Astrocyte (in vitro differentiated cells and primary cell): ENCODE measurements at regions not wholly inside any gene's neighbourhood (a gene's known extent, or its start where the extent isn't known, plus 50 kb on each side); places are given as distances from the start of the nearest gene placed in this dataset.

Experiments used
- CTCF ChIP-seq: IDR thresholded peaks from 2 replicates; pipeline ENCODE4 v1.5.1; 2011; ENCODE audit warnings: low read depth, mild to moderate bottlenecking, inconsistent platforms, low read length, moderate library complexity; ENCODE audit not compliant: insufficient read depth
- EZH2 ChIP-seq: IDR thresholded peaks from 2 replicates; pipeline ENCODE4 v1.6.1; 2012; ENCODE audit warnings: mild to moderate bottlenecking, low read length, inconsistent platforms; ENCODE audit not compliant: insufficient read depth

- no peak for TF ChIP-seq CTCF
- TF ChIP-seq EZH2 = no peak
These were observed 310.1 kb downstream of the OLFM4 start for GRCh38 chr13:53338760-53339159.
